ENCODE measurements at regions not wholly inside any gene's neighbourhood (a gene's known extent, or its start where the extent isn't known, plus 50 kb on each side); places are given as distances from the start of the nearest gene placed in this dataset.

DNA sequence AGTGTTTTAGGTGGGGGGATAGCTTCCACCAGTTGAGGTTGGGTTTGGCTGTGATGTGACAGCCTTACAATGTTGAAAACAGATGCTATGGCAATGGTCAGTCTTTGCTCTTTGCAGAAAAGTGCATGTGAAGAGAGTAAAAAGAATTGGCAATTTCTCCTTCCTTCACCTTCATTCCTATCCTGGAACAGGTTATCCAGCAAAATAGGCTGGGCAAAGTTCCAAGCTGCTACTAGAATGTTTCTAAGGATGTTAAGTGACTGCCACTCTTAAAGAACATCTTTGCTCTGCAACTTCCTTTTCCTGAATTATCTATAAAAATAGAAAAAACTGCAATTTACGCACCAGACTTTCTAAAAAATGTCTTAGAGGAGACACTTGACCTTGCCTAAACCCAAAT is 50.1 kb upstream of the MYCBP2 start:
- TF ChIP-seq, protein P1, sequence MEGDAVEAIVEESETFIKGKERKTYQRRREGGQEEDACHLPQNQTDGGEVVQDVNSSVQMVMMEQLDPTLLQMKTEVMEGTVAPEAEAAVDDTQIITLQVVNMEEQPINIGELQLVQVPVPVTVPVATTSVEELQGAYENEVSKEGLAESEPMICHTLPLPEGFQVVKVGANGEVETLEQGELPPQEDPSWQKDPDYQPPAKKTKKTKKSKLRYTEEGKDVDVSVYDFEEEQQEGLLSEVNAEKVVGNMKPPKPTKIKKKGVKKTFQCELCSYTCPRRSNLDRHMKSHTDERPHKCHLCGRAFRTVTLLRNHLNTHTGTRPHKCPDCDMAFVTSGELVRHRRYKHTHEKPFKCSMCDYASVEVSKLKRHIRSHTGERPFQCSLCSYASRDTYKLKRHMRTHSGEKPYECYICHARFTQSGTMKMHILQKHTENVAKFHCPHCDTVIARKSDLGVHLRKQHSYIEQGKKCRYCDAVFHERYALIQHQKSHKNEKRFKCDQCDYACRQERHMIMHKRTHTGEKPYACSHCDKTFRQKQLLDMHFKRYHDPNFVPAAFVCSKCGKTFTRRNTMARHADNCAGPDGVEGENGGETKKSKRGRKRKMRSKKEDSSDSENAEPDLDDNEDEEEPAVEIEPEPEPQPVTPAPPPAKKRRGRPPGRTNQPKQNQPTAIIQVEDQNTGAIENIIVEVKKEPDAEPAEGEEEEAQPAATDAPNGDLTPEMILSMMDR (IDR thresholded peaks at IDR 0.05; ENCODE audit: low read depth, low read length) = no peak
- TF ChIP-seq EZH2phosphoT487 (IDR thresholded peaks at IDR 0.05; ENCODE audit: low read depth) = no peak
